GM19238 (cell line): ENCODE measurements at regions not wholly inside any gene's neighbourhood (a gene's known extent, or its start where the extent isn't known, plus 50 kb on each side); places are given as distances from the start of the nearest gene placed in this dataset.

ENCODE experiments used
- DNase-seq: peaks from one replicate; pipeline ENCODE4 v3.0.0; 2011; ENCODE audit warnings: low spot score; ENCODE audit not compliant: insufficient read length

- DNase-seq, result no peak
Observed at GRCh38 chr7:118013252-118014010, 140.2 kb upstream of the CTTNBP2 start.

DNA sequence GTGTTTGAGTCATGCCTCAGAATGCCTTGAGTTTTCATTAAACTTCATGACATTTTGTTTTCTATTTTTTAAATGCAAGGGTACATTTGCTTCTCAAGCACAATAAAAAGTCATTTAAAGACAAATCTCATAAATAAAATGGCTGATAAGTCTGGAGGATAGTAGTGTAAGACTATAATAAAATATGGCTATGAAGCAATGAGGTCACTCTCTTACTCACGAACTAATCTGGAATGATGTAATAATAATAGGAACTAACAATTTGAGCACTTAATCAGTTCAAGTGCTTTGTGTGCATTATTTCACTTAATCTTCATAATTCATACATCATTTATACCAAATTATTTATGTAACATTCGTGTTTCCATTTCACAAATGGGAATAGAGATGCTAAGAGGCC lies 149.3 kb upstream of the CTTNBP2 start:
- DNase-seq, result no peak

GRCh38 chr7:118026791-118027190 lies 153.6 kb upstream of the CTTNBP2 start:
- DNase-seq, result no peak

- no peak for DNase-seq
Observed at GRCh38 chr7:118028226-118028625, 155.0 kb upstream of the CTTNBP2 start.

GRCh38 chr7:118029826-118030422 lies 154.0 kb upstream of the LSM8 start:
- no peak for DNase-seq

DNA sequence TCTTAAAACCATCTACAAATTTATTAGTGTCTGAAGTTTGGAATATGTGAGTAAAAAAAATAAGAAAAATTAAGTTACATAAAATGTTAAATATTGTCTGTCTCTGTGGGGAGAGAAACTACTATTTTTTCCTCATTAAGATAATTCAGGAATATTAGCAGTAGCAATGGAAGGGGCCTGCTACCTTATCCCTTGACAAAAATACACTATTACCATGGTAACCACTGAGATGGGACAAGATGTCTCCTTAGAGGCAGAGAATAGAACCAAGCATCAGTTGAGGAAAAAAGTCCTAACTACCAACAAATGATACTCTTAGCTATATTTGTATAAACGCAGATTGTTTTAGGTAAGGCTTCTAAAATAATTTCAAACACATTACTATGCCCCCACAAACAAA lies 150.7 kb upstream of the LSM8 start:
- no peak for DNase-seq

DNA sequence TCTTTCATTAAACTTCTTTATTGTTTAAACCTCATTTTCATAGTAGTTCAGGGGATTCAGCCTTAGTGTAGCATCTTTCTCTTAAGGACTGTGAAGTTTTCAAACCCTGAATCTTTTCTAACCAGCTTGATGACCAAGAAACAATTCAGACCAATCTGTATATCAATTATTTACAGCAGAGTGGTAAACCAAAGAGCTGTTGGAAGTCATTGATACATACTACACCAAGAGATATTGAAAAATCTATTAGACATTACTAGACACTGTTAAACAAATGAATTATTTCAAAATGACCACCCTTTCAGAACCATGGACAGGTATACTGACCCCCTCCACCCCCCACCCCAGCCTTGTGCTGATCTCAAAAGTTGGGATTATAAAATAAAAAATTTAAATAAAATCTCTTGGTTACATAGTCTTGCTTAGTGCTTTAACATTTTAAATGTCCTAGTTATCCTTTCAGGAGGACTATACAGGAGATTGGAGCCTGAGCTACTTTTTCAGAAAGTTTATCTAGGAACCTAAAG lies 143.9 kb upstream of the LSM8 start:
- DNase-seq, result no peak

DNA sequence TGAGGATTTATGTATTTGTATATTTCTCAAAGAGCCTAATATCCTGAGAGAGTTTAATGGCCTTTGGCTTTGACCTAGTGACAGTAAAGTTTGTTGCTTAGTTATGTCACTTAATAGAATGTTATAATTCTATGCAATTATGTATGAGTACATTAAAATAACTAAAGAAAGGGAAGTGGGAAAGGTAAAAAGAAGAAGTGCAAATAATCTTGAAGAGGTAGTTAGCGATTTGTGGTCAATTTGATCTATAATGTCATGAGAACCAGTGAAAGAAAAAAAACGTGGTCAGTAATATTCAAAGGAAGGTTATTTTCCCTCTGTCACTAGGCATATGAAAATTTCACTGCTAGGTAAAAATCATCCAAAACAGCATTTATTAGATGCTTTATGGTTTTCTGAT lies 143.4 kb upstream of the LSM8 start:
- no peak for DNase-seq

- no peak for DNase-seq
Observed at GRCh38 chr7:118041251-118041878, 142.6 kb upstream of the LSM8 start.

DNA sequence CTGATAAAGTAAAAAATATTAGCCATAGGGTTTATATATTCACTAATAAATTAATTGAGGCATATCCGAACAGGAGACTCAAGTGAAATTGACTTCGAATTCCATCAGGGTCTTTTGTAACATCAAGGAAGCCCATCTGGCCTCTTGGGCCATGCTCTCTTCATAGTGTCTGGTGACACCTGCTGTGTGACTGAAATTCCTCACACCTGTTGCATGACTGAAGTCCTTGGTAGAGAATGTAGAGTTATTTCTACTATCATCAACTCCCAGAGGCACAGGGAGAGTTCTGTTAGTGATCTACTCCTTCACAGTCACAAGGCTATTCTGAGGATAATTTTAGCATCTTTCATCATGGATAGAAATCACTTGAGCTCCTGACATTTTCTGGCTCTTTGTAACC lies 138.3 kb upstream of the LSM8 start:
- no peak for DNase-seq

DNA sequence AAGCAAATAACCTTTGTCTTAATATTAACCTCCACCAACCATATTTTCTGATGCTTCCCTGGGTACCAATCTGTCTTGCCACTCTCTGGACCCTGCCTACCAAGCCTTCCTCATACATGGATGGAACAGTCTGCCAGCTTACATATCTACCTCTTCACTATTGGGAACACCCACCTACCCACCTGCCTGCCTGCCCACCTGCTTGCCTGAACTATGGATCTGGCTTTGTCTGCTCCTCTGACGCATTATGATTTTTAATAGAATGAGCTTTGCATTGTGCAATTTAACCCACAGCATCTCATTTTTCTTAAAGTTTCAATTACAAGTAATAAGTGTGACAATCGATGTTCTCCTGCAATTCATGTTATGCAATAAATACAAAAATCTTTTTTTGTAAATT lies 137.9 kb upstream of the LSM8 start:
- no peak for DNase-seq

GRCh38 chr7:118046801-118047200 lies 137.2 kb upstream of the LSM8 start:
- DNase-seq, result no peak

DNA sequence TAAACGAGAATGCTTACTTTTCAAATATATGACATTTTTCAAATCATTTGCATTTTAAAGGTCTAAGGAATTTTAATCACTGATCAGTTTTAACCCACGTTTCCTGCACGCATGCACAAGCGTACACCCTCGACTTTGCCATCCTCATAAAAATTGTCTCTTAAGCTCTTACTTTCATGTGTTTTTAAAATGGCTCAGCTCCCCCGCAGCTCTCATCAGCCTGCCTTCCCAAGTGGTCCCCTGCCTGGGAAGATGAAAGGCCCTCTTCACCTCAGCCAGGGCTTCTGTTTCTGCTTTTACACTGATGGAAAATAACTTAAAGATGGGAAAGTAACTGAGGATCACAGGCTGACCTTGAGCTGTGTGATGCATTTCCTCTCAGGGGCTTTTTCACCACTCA lies 131.6 kb upstream of the LSM8 start:
- no peak for DNase-seq

GRCh38 chr7:118053353-118053752 lies 130.6 kb upstream of the LSM8 start:
- DNase-seq, result no peak

DNA sequence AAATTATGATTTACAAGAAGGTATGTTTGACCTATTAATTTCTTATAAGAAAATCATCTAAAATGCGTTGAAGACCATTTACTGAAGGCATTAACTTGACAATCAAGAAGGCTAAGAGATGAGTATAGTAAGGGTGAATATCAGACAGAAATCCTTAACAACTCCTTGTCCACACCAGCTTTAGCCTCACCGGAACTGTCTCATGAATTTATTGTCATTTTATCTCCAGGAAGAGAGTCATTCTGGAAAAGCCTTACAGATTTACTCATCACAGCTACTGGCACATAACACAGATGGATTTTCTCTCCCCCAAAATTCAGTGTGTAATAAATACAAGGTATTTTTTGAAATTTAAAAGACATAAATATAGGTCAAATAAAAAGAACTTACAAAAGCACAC lies 129.4 kb upstream of the LSM8 start:
- DNase-seq, result no peak

DNA sequence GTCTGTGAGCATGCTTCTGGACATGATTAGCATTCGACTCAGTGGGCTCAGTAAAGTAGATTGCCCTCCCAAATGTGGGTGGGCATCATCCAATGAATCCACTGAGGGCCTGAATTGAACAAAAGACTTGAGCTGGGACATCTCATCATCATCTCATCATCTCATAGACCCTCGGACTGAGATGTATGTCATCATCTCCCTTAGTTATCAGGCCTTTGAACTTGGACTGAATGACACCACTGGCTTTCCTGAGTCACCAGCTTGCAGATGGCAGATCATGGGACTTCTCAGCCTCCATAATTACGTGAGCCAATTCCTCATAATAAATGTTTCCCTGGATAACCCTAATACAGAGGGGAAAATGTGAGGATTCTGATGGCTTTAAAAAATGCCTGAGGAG lies 128.3 kb upstream of the LSM8 start:
- DNase-seq, result no peak

GRCh38 chr7:118057404-118057803 lies 126.6 kb upstream of the LSM8 start:
- DNase-seq, result no peak

DNA sequence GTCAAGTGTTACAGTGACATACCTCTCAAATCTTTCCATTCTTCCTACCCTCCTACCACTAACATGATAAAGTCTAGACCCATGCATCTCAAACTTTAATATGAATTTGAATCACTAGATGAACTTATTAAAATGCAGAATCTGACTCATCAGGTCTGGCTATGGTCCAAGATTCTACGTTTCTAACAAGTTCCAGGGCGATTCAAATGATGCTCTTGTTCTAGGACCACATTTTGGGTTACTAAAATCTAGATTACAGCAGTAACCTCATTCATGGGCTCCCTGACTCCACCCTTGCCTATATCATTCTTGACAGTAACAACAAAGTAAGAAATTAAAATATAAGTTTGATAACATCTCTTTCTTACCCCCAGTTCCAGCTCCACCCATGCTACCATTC lies 124.8 kb upstream of the LSM8 start:
- no peak for DNase-seq

- no peak for DNase-seq
Observed at GRCh38 chr7:118060692-118061091, 123.3 kb upstream of the LSM8 start.

DNA sequence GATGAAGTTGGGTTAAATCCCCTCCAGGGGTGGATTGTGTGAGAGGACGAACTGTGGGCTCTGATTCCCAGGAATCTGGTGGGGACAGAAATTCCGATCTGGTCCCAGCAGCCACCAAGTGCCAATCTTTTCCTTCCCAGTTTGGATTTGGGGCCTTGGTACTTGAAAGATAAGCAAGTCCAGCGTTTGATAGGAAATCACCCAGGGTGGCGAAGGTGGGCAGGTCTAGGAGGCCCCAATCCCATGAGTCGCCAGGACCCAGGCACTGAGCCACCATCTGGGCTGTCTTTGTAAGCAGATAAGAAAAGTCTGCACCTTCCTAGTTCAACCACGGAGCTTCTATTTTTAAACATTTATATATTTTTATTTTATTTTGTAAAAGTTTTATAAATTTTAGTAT lies 122.6 kb upstream of the LSM8 start:
- DNase-seq, result no peak

- no peak for DNase-seq
Observed at GRCh38 chr7:118072893-118073674, 110.9 kb upstream of the LSM8 start.

DNA sequence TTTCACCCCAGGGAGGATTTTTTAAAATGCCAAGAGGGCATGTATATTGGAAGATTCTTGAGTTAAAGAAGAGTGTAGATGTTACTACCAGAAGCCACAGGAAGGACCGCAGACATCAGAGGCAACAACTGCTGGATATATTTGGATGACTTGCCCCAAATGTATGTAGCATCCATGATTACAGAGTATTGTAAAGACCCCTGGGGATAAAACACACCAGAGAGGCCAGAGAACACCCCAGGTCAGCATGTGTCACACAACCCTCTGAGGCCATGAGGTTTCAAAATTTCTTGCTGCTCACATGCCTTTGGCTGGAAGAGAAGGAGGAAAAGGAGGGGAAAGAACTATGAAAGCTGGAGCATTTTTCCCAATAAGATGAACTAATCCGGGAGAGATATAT lies 108.0 kb upstream of the LSM8 start:
- DNase-seq, result no peak
